Spleen (tissue), 7 donors: ENCODE measurements at regions not wholly inside any gene's neighbourhood (a gene's known extent, or its start where the extent isn't known, plus 50 kb on each side); places are given as distances from the start of the nearest gene placed in this dataset.

Experiments
- POLR2AphosphoS5 ChIP-seq, 3 donors: sonication (generic); formaldehyde crosslinking; IDR thresholded peaks; one replicate each; pipeline ENCODE4 v1.5.1; 2017; ENCODE audit warnings: antibody characterized with exemption in 3 of 3
- TF ChIP-seq, protein P1 (sequence below), 11 experiments: fragments of 200-600 bp in 7 of 11; fragments of 450-650 bp in 4 of 11; sonication (generic) in 4 of 11; IDR thresholded peaks in 8 of 11; conservative IDR thresholded peaks in 3 of 11; 1 replicate in 7 of 11; 2 replicates in 4 of 11; pipeline versions ENCODE4 v1.4.0 to v1.8.0; 2016 to 2021; ENCODE audit warnings: antibody characterized with exemption in 11 of 11, inconsistent platforms in 4 of 11, mild to moderate bottlenecking in 1 of 11
- donor health status: DM: no; HTN: no; CAD: no; lungs with moderate emphysema.
- donor health status: DM: no; HTN: no; CAD: no.
- donor health status: DM: no; HTN: no; CAD: no.

DNA sequence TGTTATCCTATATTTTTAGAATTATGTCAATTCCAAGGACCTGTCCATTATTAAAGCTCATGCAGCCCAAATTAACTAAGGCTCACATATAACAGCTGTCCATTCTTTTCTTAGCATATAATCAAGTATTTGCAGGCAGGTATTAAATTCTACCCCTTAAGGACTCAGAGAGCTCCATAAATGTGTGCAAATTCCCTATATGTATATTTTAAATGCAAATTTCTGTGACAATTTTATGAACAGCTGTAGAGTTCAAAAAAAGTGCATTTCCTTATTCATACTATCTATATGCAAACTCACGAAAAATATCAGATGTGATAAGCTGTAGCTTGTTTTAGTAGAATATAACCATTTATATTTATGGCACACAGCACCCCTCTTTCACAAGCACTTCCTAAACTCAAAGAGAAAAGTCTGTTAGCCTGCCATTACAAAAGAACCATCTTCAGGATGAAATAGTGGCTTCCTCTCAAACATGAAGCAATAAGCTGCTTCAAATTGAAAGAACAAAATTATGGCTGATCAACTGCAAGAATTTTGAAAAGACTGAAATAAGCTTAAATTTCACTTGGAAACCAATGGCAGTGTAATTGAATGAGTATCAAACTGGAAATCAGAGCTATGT lies 155.0 kb upstream of the REG3G start:
- TF ChIP-seq POLR2AphosphoS5 (IDR thresholded peaks at IDR 0.05), result no peak
- TF ChIP-seq, protein P1, sequence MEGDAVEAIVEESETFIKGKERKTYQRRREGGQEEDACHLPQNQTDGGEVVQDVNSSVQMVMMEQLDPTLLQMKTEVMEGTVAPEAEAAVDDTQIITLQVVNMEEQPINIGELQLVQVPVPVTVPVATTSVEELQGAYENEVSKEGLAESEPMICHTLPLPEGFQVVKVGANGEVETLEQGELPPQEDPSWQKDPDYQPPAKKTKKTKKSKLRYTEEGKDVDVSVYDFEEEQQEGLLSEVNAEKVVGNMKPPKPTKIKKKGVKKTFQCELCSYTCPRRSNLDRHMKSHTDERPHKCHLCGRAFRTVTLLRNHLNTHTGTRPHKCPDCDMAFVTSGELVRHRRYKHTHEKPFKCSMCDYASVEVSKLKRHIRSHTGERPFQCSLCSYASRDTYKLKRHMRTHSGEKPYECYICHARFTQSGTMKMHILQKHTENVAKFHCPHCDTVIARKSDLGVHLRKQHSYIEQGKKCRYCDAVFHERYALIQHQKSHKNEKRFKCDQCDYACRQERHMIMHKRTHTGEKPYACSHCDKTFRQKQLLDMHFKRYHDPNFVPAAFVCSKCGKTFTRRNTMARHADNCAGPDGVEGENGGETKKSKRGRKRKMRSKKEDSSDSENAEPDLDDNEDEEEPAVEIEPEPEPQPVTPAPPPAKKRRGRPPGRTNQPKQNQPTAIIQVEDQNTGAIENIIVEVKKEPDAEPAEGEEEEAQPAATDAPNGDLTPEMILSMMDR (IDR thresholded peaks at IDR 0.05 in 8 of 11, conservative IDR thresholded peaks at IDR 0.05 in 3 of 11), result no peak
